HG03095 (cell line): ENCODE measurements at regions not wholly inside any gene's neighbourhood (a gene's known extent, or its start where the extent isn't known, plus 50 kb on each side); places are given as distances from the start of the nearest gene placed in this dataset.
"Not testable (repeated sequence)": the region's sequence is repeated elsewhere in the genome, so short reads cannot be mapped to it uniquely, and the experiment has no call there.

Experiments
- ATAC-seq: cut with Tn5 transposase; IDR thresholded peaks from one replicate; pipeline ENCODE4 v1.9.1; 2021; ENCODE audit warnings: moderate library complexity; ENCODE audit not compliant: unreplicated experiment

DNA sequence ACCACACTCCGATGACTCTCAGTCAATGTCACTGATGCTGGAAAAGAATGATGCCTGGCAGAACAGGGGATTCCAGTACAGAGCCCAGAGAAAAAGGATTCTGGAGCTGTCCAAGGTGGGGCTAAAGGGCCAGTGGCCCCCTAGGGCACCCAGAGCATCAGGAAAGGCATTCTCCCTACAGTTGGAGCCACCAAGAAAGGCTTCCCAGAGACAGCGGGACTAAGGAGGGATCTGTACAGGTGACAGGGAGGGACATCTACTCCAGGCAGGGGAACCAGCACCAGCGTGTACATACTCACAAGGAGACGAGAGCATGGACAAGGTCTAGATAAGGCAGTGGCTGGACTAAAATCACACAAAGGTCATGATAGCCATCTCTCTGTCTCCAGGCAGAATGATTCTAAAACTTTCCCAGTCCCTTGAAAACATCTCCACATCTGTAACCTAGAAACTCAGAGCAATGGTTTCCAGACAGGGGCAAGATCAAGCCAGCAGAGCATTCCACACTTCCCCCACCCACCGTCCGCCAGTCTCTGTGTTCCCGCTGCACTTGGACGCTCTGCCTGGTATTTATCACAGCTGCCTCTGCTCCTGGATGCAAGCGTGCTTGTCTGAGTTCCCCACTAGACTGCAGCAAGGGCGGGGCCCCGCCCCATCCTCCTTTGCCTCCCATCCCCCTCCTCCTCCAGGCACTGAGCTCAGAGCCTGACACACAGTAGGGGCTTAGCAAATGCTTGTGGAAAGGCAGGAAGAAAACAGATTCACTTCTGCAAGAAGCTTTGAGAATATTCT, 111.6 kb upstream of the ZC3H12A start:
- ATAC-seq, result no peak

GRCh38 chr1:37363535-37363934, 110.8 kb upstream of the ZC3H12A start:
- ATAC-seq, result no peak

GRCh38 chr1:37368665-37369315, 105.6 kb upstream of the ZC3H12A start:
- not testable (repeated sequence) for ATAC-seq

DNA sequence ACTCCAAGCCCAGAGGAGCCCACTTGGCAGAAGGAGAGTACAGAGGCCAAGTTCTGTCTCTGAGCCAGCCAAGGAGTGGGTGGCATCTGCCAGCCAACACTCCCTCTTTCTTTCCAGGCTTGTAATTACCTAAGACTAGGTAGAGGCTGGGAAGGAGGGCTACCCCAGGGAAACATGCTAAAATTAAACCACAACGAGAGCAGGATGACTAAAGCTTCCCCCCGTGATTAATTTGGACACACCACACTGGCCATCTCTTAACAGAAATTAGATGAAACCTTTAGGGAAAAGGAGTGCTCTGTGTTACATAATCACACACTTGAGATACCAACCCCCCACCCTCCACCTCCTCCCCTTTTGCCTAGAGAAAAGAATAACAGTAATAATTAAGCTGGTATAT, 102.1 kb upstream of the ZC3H12A start:
- ATAC-seq, result no peak

DNA sequence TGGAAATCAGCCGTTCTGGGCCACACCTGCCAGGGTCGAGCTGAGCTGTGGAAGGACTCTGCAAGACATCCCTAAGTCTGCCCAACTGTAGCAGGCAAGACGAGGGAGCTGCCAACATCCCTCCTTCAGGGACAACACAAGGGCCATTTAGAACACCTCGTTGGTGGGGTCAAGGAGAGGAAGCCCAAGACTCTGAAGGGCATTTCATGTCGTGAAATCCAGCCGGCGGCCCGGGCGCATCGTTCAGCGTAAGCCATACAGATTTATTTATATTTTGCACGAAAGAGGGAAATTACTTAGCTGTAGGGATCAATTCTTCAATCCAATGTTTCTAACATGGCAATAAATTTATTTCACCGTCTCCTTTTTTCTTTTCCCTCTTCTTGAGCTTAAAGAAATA, 101.7 kb upstream of the ZC3H12A start:
- ATAC-seq, result no peak

GRCh38 chr1:37373413-37373812, 101.0 kb upstream of the ZC3H12A start:
- ATAC-seq, result no peak

GRCh38 chr1:37380546-37380945, 93.8 kb upstream of the ZC3H12A start:
- not testable (repeated sequence) for ATAC-seq

GRCh38 chr1:37387854-37388253, 86.5 kb upstream of the ZC3H12A start:
- ATAC-seq, result no peak

- no peak for ATAC-seq
Observed at GRCh38 chr1:37389327-37389726, 85.1 kb upstream of the ZC3H12A start.

DNA sequence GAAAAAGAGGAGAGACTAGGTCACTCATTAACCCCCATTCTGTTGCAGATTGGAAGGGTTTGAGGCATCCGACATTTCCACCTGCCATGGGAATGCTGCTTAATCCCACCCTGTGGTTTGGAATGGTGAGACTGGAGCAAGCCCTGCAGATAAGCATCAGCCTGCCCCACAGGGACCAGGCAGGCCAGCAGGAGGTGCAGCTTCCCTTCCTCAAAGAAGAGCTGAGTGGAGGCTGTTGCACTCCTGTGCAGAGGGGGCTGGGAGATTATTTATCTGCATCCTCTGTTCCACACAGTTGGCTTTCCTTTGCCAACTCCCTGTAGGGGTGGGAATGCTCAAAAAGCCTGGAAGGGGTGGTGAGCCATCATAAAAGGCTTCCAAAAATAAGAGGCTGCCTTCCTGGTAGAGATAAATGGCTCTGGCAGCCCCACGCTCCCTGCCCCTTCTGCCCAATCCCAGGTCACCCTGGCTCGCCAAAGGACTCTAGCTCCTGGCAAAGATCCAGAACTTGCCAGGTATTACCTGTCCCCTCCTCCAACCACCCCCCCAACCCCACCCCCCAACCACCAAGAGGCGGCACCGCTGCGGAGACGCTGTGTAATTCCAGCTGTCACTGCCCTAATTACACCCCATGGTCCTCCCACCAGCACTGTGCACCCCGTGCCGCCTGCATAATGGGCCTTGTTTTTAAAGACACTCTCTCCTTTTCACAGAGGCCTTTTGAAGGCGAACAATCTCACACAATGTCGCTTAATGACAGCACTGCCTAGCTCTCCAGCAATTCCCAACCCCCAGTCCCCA, 83.0 kb upstream of the ZC3H12A start:
- no peak for ATAC-seq

GRCh38 chr1:37392051-37392450, 82.3 kb upstream of the ZC3H12A start:
- no peak for ATAC-seq

GRCh38 chr1:37393173-37394120, 80.9 kb upstream of the ZC3H12A start:
- no peak for ATAC-seq

- ATAC-seq, result no peak
Observed at GRCh38 chr1:37394574-37395464, 79.6 kb upstream of the ZC3H12A start.

GRCh38 chr1:37398096-37398495, 76.3 kb upstream of the ZC3H12A start:
- no peak for ATAC-seq

GRCh38 chr1:37399205-37399604, 75.2 kb upstream of the ZC3H12A start:
- ATAC-seq, result no peak

DNA sequence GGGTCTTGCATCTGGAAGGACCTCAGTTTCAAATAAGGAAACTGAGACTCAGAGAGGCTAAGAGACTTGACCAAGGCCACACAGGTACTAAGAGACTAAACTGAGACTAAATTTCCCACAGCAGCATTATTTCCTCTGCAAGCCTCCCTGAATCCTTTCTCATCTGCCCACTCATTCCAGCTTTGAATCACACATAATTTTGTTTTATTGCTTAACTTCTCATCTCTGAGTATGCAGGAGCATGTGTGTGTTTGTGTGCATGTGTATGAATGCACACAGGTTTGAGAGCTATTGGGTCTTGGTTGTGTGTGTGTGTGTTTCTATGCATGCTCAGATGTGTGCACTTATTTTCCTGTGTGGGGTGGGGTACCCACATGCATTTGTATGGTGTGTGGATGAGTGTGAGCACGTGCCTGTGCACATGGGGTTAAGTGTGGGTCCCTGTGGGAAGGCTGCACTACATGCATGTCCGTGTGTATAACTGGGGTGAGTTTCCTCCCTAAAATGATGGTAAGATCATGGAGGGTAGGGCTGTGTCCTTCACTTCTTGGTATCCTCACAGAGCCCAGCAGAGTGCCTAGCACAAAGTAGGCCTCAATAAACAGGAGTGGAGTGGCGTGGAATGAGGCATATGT, 74.4 kb upstream of the ZC3H12A start:
- no peak for ATAC-seq

- no peak for ATAC-seq
Observed at GRCh38 chr1:37400466-37401225, 73.7 kb upstream of the ZC3H12A start.

DNA sequence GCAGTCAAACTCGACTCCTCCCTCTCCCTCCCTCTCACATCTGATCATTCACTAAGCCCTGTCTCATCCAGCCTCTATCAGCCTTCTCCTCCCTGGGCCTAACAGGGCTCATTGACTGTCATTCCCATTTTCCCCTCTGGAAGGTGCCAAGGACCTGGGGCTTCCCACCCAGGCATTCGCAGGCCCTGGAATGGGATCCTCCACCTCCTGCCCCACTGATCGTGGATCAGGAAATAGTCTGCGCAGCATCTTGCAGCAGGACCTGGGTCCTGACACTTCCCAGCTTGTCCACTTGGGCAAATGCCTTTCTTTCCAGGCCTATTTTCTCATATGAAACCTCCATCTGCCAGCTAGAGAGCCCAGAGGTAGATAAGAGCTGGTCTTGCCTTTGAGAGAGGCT, 71.2 kb upstream of the ZC3H12A start:
- ATAC-seq, result no peak
